Kidney (tissue), 10 donors: ENCODE measurements at regions not wholly inside any gene's neighbourhood (a gene's known extent, or its start where the extent isn't known, plus 50 kb on each side); places are given as distances from the start of the nearest gene placed in this dataset.
A peak's percentile ranks its signal among the peaks of the same experiment; 100 is the strongest.
"Not testable (repeated sequence)": the region's sequence is repeated elsewhere in the genome, so short reads cannot be mapped to it uniquely, and the experiment has no call there.

ENCODE experiments used
- DNase-seq, 5 donors: peaks; one replicate each; pipeline ENCODE4 v3.0.0-alpha.2; 2013 to 2020
- FAIRE-seq: peaks from 2 replicates; lab custom pipeline; 2012; peaks lifted over from hg19 to GRCh38; lab: Jason Lieb, UNC
- H3K27ac ChIP-seq, 2 donors: one replicate each; pipeline ENCODE4 v1.7.0; 2013; ENCODE audit warnings: low read depth in 2 of 2, low read length in 2 of 2, inconsistent platforms in 1 of 2
- H3K27me3 ChIP-seq: one replicate; pipeline ENCODE4 v1.7.1; 2013; ENCODE audit warnings: low read length, inconsistent platforms; ENCODE audit not compliant: control insufficient read depth, insufficient read depth
- H3K36me3 ChIP-seq, 3 donors: one replicate each; pipeline versions ENCODE4 v1.7.0 to v1.7.1; 2013; ENCODE audit warnings: low read length in 3 of 3, control low read depth in 1 of 3, inconsistent platforms in 1 of 3; ENCODE audit not compliant: insufficient read depth in 3 of 3, control insufficient read depth in 2 of 3
- H3K4me1 ChIP-seq, 3 donors: one replicate each; pipeline versions ENCODE4 v1.7.0 to v1.7.1; 2013; ENCODE audit warnings: low read length in 3 of 3, inconsistent platforms in 1 of 3, low read depth in 1 of 3; ENCODE audit not compliant: control insufficient read depth in 2 of 3, insufficient read depth in 2 of 3
- H3K4me3 ChIP-seq, 3 donors: one replicate each; pipeline versions ENCODE4 v1.7.0 to v1.8.1; 2013; ENCODE audit warnings: low read length in 3 of 3, control low read depth in 1 of 3, inconsistent platforms in 1 of 3
- H3K9ac ChIP-seq, 3 donors: one replicate each; pipeline versions ENCODE4 v1.7.0 to v1.7.1; 2013; ENCODE audit warnings: low read length in 3 of 3, control low read depth in 1 of 3, inconsistent platforms in 1 of 3
- H3K9me3 ChIP-seq, 3 donors: one replicate each; pipeline versions ENCODE4 v1.7.0 to v1.7.1; 2013; ENCODE audit warnings: low read length in 3 of 3, control low read depth in 1 of 3, inconsistent platforms in 1 of 3; ENCODE audit not compliant: control insufficient read depth in 2 of 3, insufficient read depth in 1 of 3
- intact Hi-C: fragments of 100-400 bp; cut with DNase I; formaldehyde crosslinking; loops from one replicate; pipeline ENCODE4 v1.11.1; 2022
- donor health status: control.
- donor health status: control.
- donor health status: DM: yes; HTN: yes; CAD: no.
- donor health status: Normal renal cell carcinoma (clear cell type).

- H3K9me3 ChIP-seq, intact Hi-C loops, FAIRE-seq, H3K9ac ChIP-seq, H3K36me3 ChIP-seq, H3K4me1 ChIP-seq, H3K27ac ChIP-seq, DNase-seq, H3K27me3 ChIP-seq, H3K4me3 ChIP-seq: not testable (repeated sequence)
Observed at GRCh38 chr3:91348064-91348463, 2240.6 kb downstream of the EPHA3 start.

GRCh38 chr3:91349072-91349471 lies 2241.7 kb downstream of the EPHA3 start:
- H3K4me1 ChIP-seq, H3K27me3 ChIP-seq, H3K9me3 ChIP-seq, H3K4me3 ChIP-seq, DNase-seq, H3K9ac ChIP-seq, H3K36me3 ChIP-seq, H3K27ac ChIP-seq, intact Hi-C loops, FAIRE-seq: not testable (repeated sequence)

GRCh38 chr3:91352161-91352560 lies 2244.7 kb downstream of the EPHA3 start:
- H3K4me3 ChIP-seq, FAIRE-seq, H3K27me3 ChIP-seq, H3K36me3 ChIP-seq, H3K4me1 ChIP-seq, H3K9me3 ChIP-seq, intact Hi-C loops, H3K27ac ChIP-seq, DNase-seq, H3K9ac ChIP-seq: not testable (repeated sequence)

GRCh38 chr3:91359278-91359677 lies 2251.9 kb downstream of the EPHA3 start:
- not testable (repeated sequence) for H3K9me3 ChIP-seq, FAIRE-seq

GRCh38 chr3:91383100-91383894 lies 2275.9 kb downstream of the EPHA3 start:
- H3K36me3 ChIP-seq, H3K27me3 ChIP-seq, FAIRE-seq, H3K4me1 ChIP-seq, intact Hi-C loops, H3K9ac ChIP-seq, H3K27ac ChIP-seq, H3K4me3 ChIP-seq, DNase-seq, H3K9me3 ChIP-seq: not testable (repeated sequence)

More at GRCh38 chr3:91359278-91359677, 2251.9 kb downstream of the EPHA3 start:
- H3K36me3 ChIP-seq, H3K4me1 ChIP-seq, DNase-seq, H3K4me3 ChIP-seq, H3K27me3 ChIP-seq, H3K27ac ChIP-seq, intact Hi-C loops, H3K9ac ChIP-seq: not testable (repeated sequence)

- H3K4me1 ChIP-seq, H3K4me3 ChIP-seq, intact Hi-C loops, H3K9me3 ChIP-seq, FAIRE-seq, H3K36me3 ChIP-seq, H3K27ac ChIP-seq, H3K27me3 ChIP-seq, H3K9ac ChIP-seq: not testable (repeated sequence)
- DNase-seq: peak in 1 of 5 donors; percentile 54
Observed at GRCh38 chr3:91403938-91404337, 2296.5 kb downstream of the EPHA3 start.

- DNase-seq, H3K27me3 ChIP-seq, H3K36me3 ChIP-seq, H3K9me3 ChIP-seq, H3K4me3 ChIP-seq, H3K9ac ChIP-seq, H3K4me1 ChIP-seq, H3K27ac ChIP-seq, intact Hi-C loops, FAIRE-seq: not testable (repeated sequence)
Observed at GRCh38 chr3:91442063-91442462, 2334.6 kb downstream of the EPHA3 start.

GRCh38 chr3:91442483-91442882 lies 2335.1 kb downstream of the EPHA3 start:
- H3K27ac ChIP-seq, H3K27me3 ChIP-seq, FAIRE-seq: not testable (repeated sequence)

More at GRCh38 chr3:91442483-91442882, 2335.1 kb downstream of the EPHA3 start:
- H3K36me3 ChIP-seq, DNase-seq, H3K4me3 ChIP-seq, H3K9me3 ChIP-seq, H3K9ac ChIP-seq, H3K4me1 ChIP-seq, intact Hi-C loops: not testable (repeated sequence)
